ENCODE measurements at regions not wholly inside any gene's neighbourhood (a gene's known extent, or its start where the extent isn't known, plus 50 kb on each side); places are given as distances from the start of the nearest gene placed in this dataset.

DNA sequence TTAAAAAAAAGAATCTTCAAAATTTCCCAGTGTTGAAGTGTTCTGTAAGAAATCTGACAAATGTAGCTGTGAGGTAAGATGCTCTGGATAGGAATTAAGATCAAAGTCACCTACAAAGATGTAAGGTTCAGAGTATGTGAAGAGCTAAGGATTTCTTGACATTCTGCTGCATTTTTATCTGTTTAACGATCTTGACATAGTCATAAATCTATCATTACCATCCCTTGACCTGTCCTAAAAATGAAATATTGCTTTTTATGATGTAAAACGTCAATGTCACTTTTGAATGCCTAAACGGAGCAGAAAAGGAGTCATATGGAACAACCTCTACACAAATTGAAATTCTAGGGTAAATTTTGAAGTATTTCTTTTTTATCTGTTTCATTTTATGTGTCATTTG is 939.3 kb downstream of the CDH18 start:
- no peak overlapping the region for H3K4me3 ChIP-seq (ENCODE audit: low read length)
- no peak for DNase-seq (ENCODE audit: low read depth)
- no peak for TF ChIP-seq CTCF (conservative IDR thresholded peaks at IDR 0.05; ENCODE audit: low read length)

DNA sequence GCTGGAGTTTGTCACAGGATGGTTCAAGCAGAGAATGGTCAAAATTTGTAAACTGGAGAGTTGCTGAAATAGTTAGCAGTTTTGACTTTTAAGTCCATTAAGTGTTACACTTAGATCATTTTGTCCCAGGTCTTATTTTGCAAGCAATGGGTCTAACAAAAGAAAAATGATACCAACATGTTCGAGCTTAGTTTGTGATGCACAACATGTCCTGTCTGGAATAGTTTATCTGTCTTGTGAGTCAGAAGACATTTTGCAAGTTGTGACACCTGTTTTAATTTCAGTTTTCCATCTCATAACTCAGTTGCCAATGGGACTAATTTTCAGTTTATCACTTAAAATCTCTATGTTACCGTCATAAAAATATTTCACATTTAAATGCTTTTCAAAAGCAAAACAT is 929.8 kb downstream of the CDH18 start:
- no peak overlapping the region for H3K4me3 ChIP-seq (ENCODE audit: low read length)
- DNase-seq (ENCODE audit: low read depth), result no peak
- TF ChIP-seq CTCF (conservative IDR thresholded peaks at IDR 0.05; ENCODE audit: low read length), result no peak

DNA sequence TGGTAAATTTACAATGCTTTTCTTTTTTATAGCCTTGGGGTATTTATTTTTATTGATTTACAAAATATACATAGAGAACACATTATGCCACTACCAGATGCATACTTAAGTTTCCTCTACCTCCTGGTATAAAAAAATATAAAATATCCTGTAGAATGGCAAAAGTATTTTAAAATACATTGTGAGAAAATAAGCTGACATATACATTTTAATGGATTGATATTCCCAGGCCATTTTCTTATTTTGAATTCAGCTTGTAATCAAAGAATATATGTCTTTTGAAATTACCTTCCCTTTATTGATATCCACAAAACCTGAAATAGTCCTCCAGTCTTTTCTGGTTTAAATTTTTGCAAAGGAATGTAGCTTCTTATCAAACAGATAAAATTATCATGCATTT is 923.9 kb downstream of the CDH18 start:
- no peak for DNase-seq (ENCODE audit: low read depth)
- no peak overlapping the region for H3K4me3 ChIP-seq (ENCODE audit: low read length)
- TF ChIP-seq CTCF (conservative IDR thresholded peaks at IDR 0.05; ENCODE audit: low read length), result no peak

GRCh38 chr5:19067741-19068140 is 920.3 kb downstream of the CDH18 start:
- DNase-seq (ENCODE audit: low read depth), result no peak
- no peak for TF ChIP-seq CTCF (conservative IDR thresholded peaks at IDR 0.05; ENCODE audit: low read length)
- H3K4me3 ChIP-seq (ENCODE audit: low read length), result no peak overlapping the region

- TF ChIP-seq CTCF (conservative IDR thresholded peaks at IDR 0.05; ENCODE audit: low read length), result no peak
- no peak overlapping the region for H3K4me3 ChIP-seq (ENCODE audit: low read length)
- DNase-seq (ENCODE audit: low read depth), result no peak
Observed at GRCh38 chr5:19098434-19098833, 889.6 kb downstream of the CDH18 start.

DNA sequence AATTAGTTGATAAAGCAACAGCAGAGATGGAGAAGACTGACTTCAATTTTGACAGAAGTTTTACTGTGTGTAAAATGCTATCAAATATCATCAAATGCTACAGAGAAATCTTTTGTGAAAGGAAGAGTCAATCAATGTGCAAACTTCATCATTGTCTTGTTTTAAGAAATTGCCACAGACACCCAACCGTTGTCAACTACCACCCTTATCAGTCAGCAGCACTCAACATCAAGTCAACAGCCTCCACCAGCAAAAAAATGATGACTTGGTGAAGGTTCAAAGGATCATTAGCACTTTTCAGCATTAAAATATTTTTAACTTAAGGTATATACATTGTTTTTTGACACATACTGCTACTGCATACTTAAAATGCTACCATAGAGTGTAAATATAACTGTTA is 888.8 kb downstream of the CDH18 start:
- no peak for TF ChIP-seq CTCF (conservative IDR thresholded peaks at IDR 0.05; ENCODE audit: low read length)
- no peak overlapping the region for H3K4me3 ChIP-seq (ENCODE audit: low read length)
- DNase-seq (ENCODE audit: low read depth), result no peak

DNA sequence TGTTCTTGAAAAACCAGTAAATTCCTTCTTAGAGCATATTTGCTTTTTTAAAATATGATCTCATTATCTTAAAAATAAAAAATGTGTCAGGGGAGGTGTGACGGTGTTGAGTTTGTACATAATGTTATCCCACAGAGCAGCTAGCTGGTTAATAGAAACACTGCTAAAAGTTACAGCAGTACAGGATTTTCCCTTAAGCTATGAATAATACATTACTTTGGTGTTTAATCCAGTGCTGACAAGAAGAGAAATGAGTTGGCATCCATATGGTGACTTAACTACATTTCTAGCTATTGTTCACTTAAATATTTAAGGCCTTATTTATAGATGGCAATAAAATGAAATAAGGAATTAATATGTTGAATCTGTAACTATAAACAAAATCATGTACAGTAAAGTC is 883.1 kb downstream of the CDH18 start:
- no peak for DNase-seq (ENCODE audit: low read depth)
- TF ChIP-seq CTCF (conservative IDR thresholded peaks at IDR 0.05; ENCODE audit: low read length), result no peak
- no peak overlapping the region for H3K4me3 ChIP-seq (ENCODE audit: low read length)

Data from AG10803 (cell line).